Fibroblast of pulmonary artery (primary cell): ENCODE measurements at regions not wholly inside any gene's neighbourhood (a gene's known extent, or its start where the extent isn't known, plus 50 kb on each side); places are given as distances from the start of the nearest gene placed in this dataset.

ENCODE experiments used
- DNase-seq: peaks from one replicate; pipeline ENCODE4 v3.0.0-alpha.2; 2010; ENCODE audit warnings: low read depth
- H3K4me3 ChIP-seq: replicated peaks from 2 replicates; pipeline ENCODE4 v1.5.1; 2011; ENCODE audit warnings: low read depth, mild to moderate bottlenecking, control low read depth, low read length, moderate library complexity
- CTCF ChIP-seq: IDR thresholded peaks from 2 replicates; pipeline ENCODE4 v1.5.1; 2011; ENCODE audit warnings: mild to moderate bottlenecking, control low read depth, low read length, inconsistent platforms; ENCODE audit errors: missing control alignments

- no peak for DNase-seq
- no peak for TF ChIP-seq CTCF
- no peak overlapping the region for H3K4me3 ChIP-seq
Measured at GRCh38 chr7:156515911-156516790, 124.4 kb upstream of the RNF32 start.

GRCh38 chr7:156514851-156515250 lies 125.7 kb upstream of the RNF32 start:
- no peak for TF ChIP-seq CTCF
- H3K4me3 ChIP-seq: no peak overlapping the region
- DNase-seq: no peak

GRCh38 chr7:156511426-156511825 lies 129.1 kb upstream of the RNF32 start:
- no peak for TF ChIP-seq CTCF
- no peak for DNase-seq
- H3K4me3 ChIP-seq: no peak overlapping the region

- H3K4me3 ChIP-seq: no peak overlapping the region
- DNase-seq: no peak
- no peak for TF ChIP-seq CTCF
Measured at GRCh38 chr7:156510966-156511365, 129.6 kb upstream of the RNF32 start.

- DNase-seq: no peak
- H3K4me3 ChIP-seq: no peak overlapping the region
- TF ChIP-seq CTCF: no peak
Measured at GRCh38 chr7:156509216-156509615, 131.4 kb upstream of the RNF32 start.

GRCh38 chr7:156505876-156506275 lies 134.7 kb upstream of the RNF32 start:
- no peak for TF ChIP-seq CTCF
- DNase-seq: no peak
- H3K4me3 ChIP-seq: no peak overlapping the region
